Peyer's patch (tissue), 4 donors: ENCODE measurements at regions not wholly inside any gene's neighbourhood (a gene's known extent, or its start where the extent isn't known, plus 50 kb on each side); places are given as distances from the start of the nearest gene placed in this dataset.

Experiments
- POLR2A ChIP-seq, 2 donors: fragments of 450-650 bp; IDR thresholded peaks; one replicate each; pipeline ENCODE4 v1.5.1; 2017; ENCODE audit warnings: antibody characterized with exemption in 2 of 2, mild to moderate bottlenecking in 2 of 2, moderate library complexity in 2 of 2
- TF ChIP-seq, protein P1 (sequence below), 6 experiments: fragments of 450-650 bp in 4 of 6; fragments of 200-600 bp in 2 of 6; sonication (generic) in 1 of 6; IDR thresholded peaks; one replicate each; pipeline ENCODE4 v1.5.1; 2017 to 2019; ENCODE audit warnings: antibody characterized with exemption in 6 of 6, mild to moderate bottlenecking in 3 of 6, moderate library complexity in 1 of 6

DNA sequence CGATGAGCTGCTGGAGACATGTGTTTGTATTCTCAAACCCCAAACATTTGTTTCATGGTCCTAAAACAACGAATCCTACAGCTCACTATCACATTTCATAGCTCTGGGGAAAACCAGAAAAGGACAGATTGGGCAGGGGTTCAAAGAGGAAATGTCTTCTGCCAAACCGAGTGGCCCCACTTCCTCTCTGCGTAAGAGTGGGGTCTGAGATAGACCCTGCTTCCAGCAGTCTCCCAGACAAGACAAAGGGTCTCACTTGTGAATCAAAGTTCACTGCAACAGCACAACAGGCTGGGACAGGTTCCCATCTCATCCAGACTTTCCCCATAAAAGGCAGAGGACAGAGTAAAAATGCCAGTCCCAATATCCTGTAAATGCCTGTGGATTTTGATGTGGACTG lies 276.2 kb upstream of the SLC24A2 start:
- TF ChIP-seq, protein P1, sequence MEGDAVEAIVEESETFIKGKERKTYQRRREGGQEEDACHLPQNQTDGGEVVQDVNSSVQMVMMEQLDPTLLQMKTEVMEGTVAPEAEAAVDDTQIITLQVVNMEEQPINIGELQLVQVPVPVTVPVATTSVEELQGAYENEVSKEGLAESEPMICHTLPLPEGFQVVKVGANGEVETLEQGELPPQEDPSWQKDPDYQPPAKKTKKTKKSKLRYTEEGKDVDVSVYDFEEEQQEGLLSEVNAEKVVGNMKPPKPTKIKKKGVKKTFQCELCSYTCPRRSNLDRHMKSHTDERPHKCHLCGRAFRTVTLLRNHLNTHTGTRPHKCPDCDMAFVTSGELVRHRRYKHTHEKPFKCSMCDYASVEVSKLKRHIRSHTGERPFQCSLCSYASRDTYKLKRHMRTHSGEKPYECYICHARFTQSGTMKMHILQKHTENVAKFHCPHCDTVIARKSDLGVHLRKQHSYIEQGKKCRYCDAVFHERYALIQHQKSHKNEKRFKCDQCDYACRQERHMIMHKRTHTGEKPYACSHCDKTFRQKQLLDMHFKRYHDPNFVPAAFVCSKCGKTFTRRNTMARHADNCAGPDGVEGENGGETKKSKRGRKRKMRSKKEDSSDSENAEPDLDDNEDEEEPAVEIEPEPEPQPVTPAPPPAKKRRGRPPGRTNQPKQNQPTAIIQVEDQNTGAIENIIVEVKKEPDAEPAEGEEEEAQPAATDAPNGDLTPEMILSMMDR (IDR thresholded peaks at IDR 0.05), result no peak
- TF ChIP-seq POLR2A (IDR thresholded peaks at IDR 0.05), result no peak
